SK-N-SH treated with all-trans-retinoic acid at 6 μM for 48 hours (cell line): ENCODE measurements at regions not wholly inside any gene's neighbourhood (a gene's known extent, or its start where the extent isn't known, plus 50 kb on each side); places are given as distances from the start of the nearest gene placed in this dataset.

ENCODE experiments used
- ATAC-seq: fragments of 200-7000 bp; cut with Tn5 transposase; 3 replicates; pipeline ENCODE4 v1.9.1; 2020; ENCODE audit warnings: mild to moderate bottlenecking, moderate library complexity
- ARNTL ChIP-seq: fragments of 450-650 bp; formaldehyde crosslinking; IDR thresholded peaks from 2 replicates; pipeline ENCODE4 v1.5.0; 2020; ENCODE audit warnings: low read depth, mild to moderate bottlenecking, moderate library complexity, borderline replicate concordance
- BACH2 ChIP-seq: fragments of 250-450 bp; sonication (Bioruptor Pico); IDR thresholded peaks from 2 replicates; pipeline ENCODE4 v1.9.0; 2021; ENCODE audit warnings: mild to moderate bottlenecking, borderline replicate concordance
- CSDC2 ChIP-seq: fragments of 250-450 bp; sonication (Bioruptor Pico); IDR thresholded peaks from 2 replicates; pipeline ENCODE4 v1.5.0; 2020; ENCODE audit warnings: mild to moderate bottlenecking, moderate library complexity
- CSRNP3 ChIP-seq: fragments of 250-450 bp; sonication (Bioruptor Pico); IDR thresholded peaks from 2 replicates; pipeline ENCODE4 v1.5.1; 2021; ENCODE audit warnings: mild to moderate bottlenecking, moderate library complexity
- ESRRG ChIP-seq: fragments of 250-450 bp; sonication (Bioruptor Pico); IDR thresholded peaks from 2 replicates; pipeline ENCODE4 v1.6.1; 2021; ENCODE audit warnings: mild to moderate bottlenecking
- GLIS3 ChIP-seq: fragments of 250-450 bp; sonication (Bioruptor Pico); IDR thresholded peaks from 2 replicates; pipeline ENCODE4 v1.5.0; 2020; ENCODE audit warnings: mild to moderate bottlenecking, moderate library complexity
- ISL1 ChIP-seq: fragments of 250-450 bp; sonication (Bioruptor Pico); IDR thresholded peaks from 2 replicates; pipeline ENCODE4 v2.1.2; 2022; ENCODE audit warnings: mild to moderate bottlenecking, moderate library complexity
- OSR1 ChIP-seq: fragments of 250-450 bp; sonication (Bioruptor Pico); IDR thresholded peaks from 2 replicates; pipeline ENCODE4 v1.8.0; 2022; ENCODE audit warnings: moderate library complexity, mild to moderate bottlenecking, inconsistent platforms
- POU6F1 ChIP-seq: fragments of 250-450 bp; sonication (Bioruptor Pico); IDR thresholded peaks from 2 replicates; pipeline ENCODE4 v1.8.0; 2021; ENCODE audit warnings: low read depth, mild to moderate bottlenecking, moderate library complexity, borderline replicate concordance
- PPARA ChIP-seq: fragments of 250-450 bp; sonication (Bioruptor Pico); IDR thresholded peaks from 2 replicates; pipeline ENCODE4 v1.5.0; 2020; ENCODE audit warnings: mild to moderate bottlenecking, borderline replicate concordance
- RARB ChIP-seq: fragments of 250-450 bp; sonication (Bioruptor Pico); IDR thresholded peaks from 2 replicates; pipeline ENCODE4 v1.8.0; 2021; ENCODE audit warnings: mild to moderate bottlenecking, moderate library complexity
- SNAI2 ChIP-seq: fragments of 250-450 bp; sonication (Bioruptor Pico); IDR thresholded peaks from 2 replicates; pipeline ENCODE4 v1.5.0; 2020; ENCODE audit warnings: mild to moderate bottlenecking, moderate library complexity
- TCF4 ChIP-seq: fragments of 250-450 bp; sonication (Bioruptor Pico); IDR thresholded peaks from 2 replicates; pipeline ENCODE4 v1.8.0; 2021; ENCODE audit warnings: mild to moderate bottlenecking, moderate library complexity, borderline replicate concordance
- TOX ChIP-seq: fragments of 250-450 bp; sonication (Bioruptor Pico); IDR thresholded peaks from 2 replicates; pipeline ENCODE4 v1.8.0; 2021; ENCODE audit warnings: mild to moderate bottlenecking, moderate library complexity, borderline replicate concordance
- ZNF565 ChIP-seq: fragments of 450-650 bp; formaldehyde crosslinking; conservative IDR thresholded peaks from 2 replicates; pipeline ENCODE4 v1.5.0; 2020; ENCODE audit warnings: low read depth, mild to moderate bottlenecking, moderate library complexity
- ZNF70 ChIP-seq: fragments of 450-650 bp; formaldehyde crosslinking; IDR thresholded peaks from 2 replicates; pipeline ENCODE4 v1.5.0; 2020; ENCODE audit warnings: mild to moderate bottlenecking, moderate library complexity
- ZNF8 ChIP-seq: fragments of 450-650 bp; formaldehyde crosslinking; IDR thresholded peaks from 2 replicates; pipeline ENCODE4 v1.5.0; 2020; ENCODE audit warnings: mild to moderate bottlenecking, moderate library complexity
- TF ChIP-seq, protein P1 (sequence below): fragments of 250-450 bp; sonication (Bioruptor Pico); IDR thresholded peaks from 2 replicates; pipeline ENCODE4 v1.5.1; 2020; ENCODE audit warnings: low read depth, mild to moderate bottlenecking, moderate library complexity
- TF ChIP-seq, protein P2 (sequence below): fragments of 250-450 bp; sonication (Bioruptor Pico); IDR thresholded peaks from 2 replicates; pipeline ENCODE4 v1.5.0; 2020; ENCODE audit warnings: mild to moderate bottlenecking, moderate library complexity
- TF ChIP-seq, protein P3 (sequence below): fragments of 250-450 bp; sonication (Bioruptor Pico); IDR thresholded peaks from 2 replicates; pipeline ENCODE4 v1.8.0; 2020; ENCODE audit warnings: mild to moderate bottlenecking, moderate library complexity, borderline replicate concordance

- TF ChIP-seq ZNF565: no peak
- no peak for TF ChIP-seq OSR1 (CRISPR knock-in tag)
- no peak for TF ChIP-seq ZNF8 (CRISPR knock-in tag)
- no peak for TF ChIP-seq SNAI2 (CRISPR knock-in tag)
- no peak for TF ChIP-seq BACH2 (CRISPR knock-in tag)
- no peak for ATAC-seq
Measured at GRCh38 chr3:124535306-124535705, 194.9 kb upstream of the UMPS start.

GRCh38 chr3:124540550-124541211 lies 189.6 kb upstream of the UMPS start:
- ATAC-seq: no peak
- TF ChIP-seq OSR1 (CRISPR knock-in tag) (no peak), SNAI2 (CRISPR knock-in tag) (no peak), CSRNP3 (no peak), BACH2 (CRISPR knock-in tag) (no peak), ZNF565 (no peak), POU6F1 (CRISPR knock-in tag) (no peak), TCF4 (no peak), TOX (CRISPR knock-in tag) (no peak), ISL1 (CRISPR knock-in tag) (no peak), ARNTL (CRISPR knock-in tag) (no peak), RARB (CRISPR knock-in tag) (no peak), ZNF70 (CRISPR knock-in tag) (no peak), ESRRG (no peak), PPARA (CRISPR knock-in tag) (no peak), GLIS3 (no peak)
- TF ChIP-seq, protein P1, sequence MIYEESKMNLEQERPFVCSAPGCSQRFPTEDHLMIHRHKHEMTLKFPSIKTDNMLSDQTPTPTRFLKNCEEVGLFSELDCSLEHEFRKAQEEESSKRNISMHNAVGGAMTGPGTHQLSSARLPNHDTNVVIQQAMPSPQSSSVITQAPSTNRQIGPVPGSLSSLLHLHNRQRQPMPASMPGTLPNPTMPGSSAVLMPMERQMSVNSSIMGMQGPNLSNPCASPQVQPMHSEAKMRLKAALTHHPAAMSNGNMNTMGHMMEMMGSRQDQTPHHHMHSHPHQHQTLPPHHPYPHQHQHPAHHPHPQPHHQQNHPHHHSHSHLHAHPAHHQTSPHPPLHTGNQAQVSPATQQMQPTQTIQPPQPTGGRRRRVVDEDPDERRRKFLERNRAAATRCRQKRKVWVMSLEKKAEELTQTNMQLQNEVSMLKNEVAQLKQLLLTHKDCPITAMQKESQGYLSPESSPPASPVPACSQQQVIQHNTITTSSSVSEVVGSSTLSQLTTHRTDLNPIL (CRISPR knock-in tag): no peak
- TF ChIP-seq, protein P2, sequence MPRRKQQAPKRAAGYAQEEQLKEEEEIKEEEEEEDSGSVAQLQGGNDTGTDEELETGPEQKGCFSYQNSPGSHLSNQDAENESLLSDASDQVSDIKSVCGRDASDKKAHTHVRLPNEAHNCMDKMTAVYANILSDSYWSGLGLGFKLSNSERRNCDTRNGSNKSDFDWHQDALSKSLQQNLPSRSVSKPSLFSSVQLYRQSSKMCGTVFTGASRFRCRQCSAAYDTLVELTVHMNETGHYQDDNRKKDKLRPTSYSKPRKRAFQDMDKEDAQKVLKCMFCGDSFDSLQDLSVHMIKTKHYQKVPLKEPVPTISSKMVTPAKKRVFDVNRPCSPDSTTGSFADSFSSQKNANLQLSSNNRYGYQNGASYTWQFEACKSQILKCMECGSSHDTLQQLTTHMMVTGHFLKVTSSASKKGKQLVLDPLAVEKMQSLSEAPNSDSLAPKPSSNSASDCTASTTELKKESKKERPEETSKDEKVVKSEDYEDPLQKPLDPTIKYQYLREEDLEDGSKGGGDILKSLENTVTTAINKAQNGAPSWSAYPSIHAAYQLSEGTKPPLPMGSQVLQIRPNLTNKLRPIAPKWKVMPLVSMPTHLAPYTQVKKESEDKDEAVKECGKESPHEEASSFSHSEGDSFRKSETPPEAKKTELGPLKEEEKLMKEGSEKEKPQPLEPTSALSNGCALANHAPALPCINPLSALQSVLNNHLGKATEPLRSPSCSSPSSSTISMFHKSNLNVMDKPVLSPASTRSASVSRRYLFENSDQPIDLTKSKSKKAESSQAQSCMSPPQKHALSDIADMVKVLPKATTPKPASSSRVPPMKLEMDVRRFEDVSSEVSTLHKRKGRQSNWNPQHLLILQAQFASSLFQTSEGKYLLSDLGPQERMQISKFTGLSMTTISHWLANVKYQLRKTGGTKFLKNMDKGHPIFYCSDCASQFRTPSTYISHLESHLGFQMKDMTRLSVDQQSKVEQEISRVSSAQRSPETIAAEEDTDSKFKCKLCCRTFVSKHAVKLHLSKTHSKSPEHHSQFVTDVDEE: no peak

DNA sequence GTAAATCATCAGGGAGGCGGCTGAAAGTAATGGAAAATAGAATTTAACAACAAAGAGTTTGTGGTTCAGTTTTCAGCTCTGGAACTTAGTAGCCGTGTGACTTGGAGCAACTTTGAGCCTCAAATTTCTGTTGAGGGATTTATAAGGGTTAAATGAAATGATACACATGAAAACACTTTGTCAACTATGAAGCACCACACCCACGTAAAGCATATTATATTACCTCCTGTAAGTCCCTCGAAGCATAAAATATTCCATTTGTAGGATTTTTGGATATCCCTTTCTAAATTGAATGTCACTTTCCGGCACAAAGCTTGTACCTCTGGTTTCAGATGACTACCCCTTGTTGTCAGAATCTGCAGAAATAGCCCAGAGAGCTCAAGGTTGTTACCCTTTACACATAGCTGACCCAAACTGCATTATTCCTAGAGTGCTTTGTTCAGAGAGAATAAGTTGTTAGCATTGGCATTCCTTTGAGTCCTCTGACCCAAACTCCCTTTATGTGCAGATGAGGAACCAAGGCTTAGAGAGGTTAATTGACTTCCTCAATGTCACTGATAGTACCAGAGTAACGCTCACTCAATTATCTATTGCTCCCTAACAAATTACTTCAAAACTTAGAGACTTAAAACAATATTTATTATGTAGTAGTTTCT lies 187.9 kb upstream of the UMPS start:
- TF ChIP-seq OSR1 (CRISPR knock-in tag) (no peak), POU6F1 (CRISPR knock-in tag) (no peak), BACH2 (CRISPR knock-in tag) (no peak), CSDC2 (CRISPR knock-in tag) (no peak), TCF4 (no peak), TOX (CRISPR knock-in tag) (no peak), PPARA (CRISPR knock-in tag) (no peak), ARNTL (CRISPR knock-in tag) (no peak)
- TF ChIP-seq, protein P3, sequence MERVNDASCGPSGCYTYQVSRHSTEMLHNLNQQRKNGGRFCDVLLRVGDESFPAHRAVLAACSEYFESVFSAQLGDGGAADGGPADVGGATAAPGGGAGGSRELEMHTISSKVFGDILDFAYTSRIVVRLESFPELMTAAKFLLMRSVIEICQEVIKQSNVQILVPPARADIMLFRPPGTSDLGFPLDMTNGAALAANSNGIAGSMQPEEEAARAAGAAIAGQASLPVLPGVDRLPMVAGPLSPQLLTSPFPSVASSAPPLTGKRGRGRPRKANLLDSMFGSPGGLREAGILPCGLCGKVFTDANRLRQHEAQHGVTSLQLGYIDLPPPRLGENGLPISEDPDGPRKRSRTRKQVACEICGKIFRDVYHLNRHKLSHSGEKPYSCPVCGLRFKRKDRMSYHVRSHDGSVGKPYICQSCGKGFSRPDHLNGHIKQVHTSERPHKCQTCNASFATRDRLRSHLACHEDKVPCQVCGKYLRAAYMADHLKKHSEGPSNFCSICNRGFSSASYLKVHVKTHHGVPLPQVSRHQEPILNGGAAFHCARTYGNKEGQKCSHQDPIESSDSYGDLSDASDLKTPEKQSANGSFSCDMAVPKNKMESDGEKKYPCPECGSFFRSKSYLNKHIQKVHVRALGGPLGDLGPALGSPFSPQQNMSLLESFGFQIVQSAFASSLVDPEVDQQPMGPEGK (CRISPR knock-in tag): no peak
- TF ChIP-seq, protein P1 (CRISPR knock-in tag): no peak
- TF ChIP-seq, all 23 proteins: peak for 0
- no peak for ATAC-seq
